Hepatocyte (in vitro differentiated cells): ENCODE measurements at regions not wholly inside any gene's neighbourhood (a gene's known extent, or its start where the extent isn't known, plus 50 kb on each side); places are given as distances from the start of the nearest gene placed in this dataset.

Experiments
- DNase-seq: peaks from one replicate; pipeline ENCODE4 v3.0.0-alpha.2; 2016; ENCODE audit warnings: low spot score
- H2AFZ ChIP-seq: fragments of 200-600 bp; sonication (generic); 2 replicates; pipeline ENCODE4 v1.6.0; 2016; ENCODE audit warnings: antibody characterized with exemption, mild to moderate bottlenecking
- H3K27ac ChIP-seq: fragments of 200-600 bp; sonication (generic); 2 replicates; pipeline ENCODE4 v1.5.1; 2016; ENCODE audit warnings: mild to moderate bottlenecking
- H3K27me3 ChIP-seq: fragments of 200-600 bp; sonication (generic); 2 replicates; pipeline ENCODE4 v1.6.1; 2016
- H3K36me3 ChIP-seq: fragments of 200-600 bp; sonication (generic); replicated peaks from 2 replicates; pipeline ENCODE4 v1.5.1; 2016; ENCODE audit warnings: low read depth; ENCODE audit not compliant: insufficient read depth
- H3K4me1 ChIP-seq: fragments of 200-600 bp; sonication (generic); 2 replicates; pipeline ENCODE4 v1.5.1; 2016; ENCODE audit warnings: mild to moderate bottlenecking, moderate library complexity; ENCODE audit not compliant: insufficient read depth
- H3K4me2 ChIP-seq: fragments of 200-600 bp; sonication (generic); 2 replicates; pipeline ENCODE4 v1.6.0; 2016
- H3K4me3 ChIP-seq: fragments of 200-600 bp; sonication (generic); 2 replicates; pipeline ENCODE4 v1.5.1; 2016; ENCODE audit warnings: mild to moderate bottlenecking
- H3K79me2 ChIP-seq: fragments of 200-600 bp; sonication (generic); 2 replicates; pipeline ENCODE4 v1.6.0; 2017; ENCODE audit warnings: mild to moderate bottlenecking
- H3K9me2 ChIP-seq: fragments of 200-600 bp; sonication (generic); replicated peaks from 2 replicates; pipeline ENCODE4 v1.6.0; 2017; ENCODE audit warnings: mild to moderate bottlenecking; ENCODE audit not compliant: insufficient read depth
- H3K9me3 ChIP-seq: fragments of 200-600 bp; sonication (generic); 2 replicates; pipeline ENCODE4 v1.5.1; 2016; ENCODE audit warnings: low read depth, mild to moderate bottlenecking
- H4K20me1 ChIP-seq: fragments of 200-600 bp; sonication (generic); 2 replicates; pipeline ENCODE4 v1.6.0; 2016; ENCODE audit warnings: mild to moderate bottlenecking; ENCODE audit not compliant: insufficient read depth, poor library complexity, severe bottlenecking
- EZH2 ChIP-seq: fragments of 200-600 bp; sonication (generic); IDR thresholded peaks from 2 replicates; pipeline ENCODE4 v1.6.1; 2016; ENCODE audit warnings: antibody characterized with exemption, mild to moderate bottlenecking, borderline replicate concordance
- EZH2phosphoT487 ChIP-seq: fragments of 200-600 bp; sonication (generic); IDR thresholded peaks from one replicate; pipeline ENCODE4 v1.6.1; 2018; ENCODE audit warnings: antibody characterized with exemption, mild to moderate bottlenecking, low read depth, moderate library complexity; ENCODE audit not compliant: unreplicated experiment, severe bottlenecking
- WGBS: methylation state at CpG from one replicate; pipeline ENCODE4 v1.1.6; 2016; ENCODE audit warnings: low lambda C conversion rate; ENCODE audit errors: missing lambda C conversion rate; 5-methylcytosine and 5-hydroxymethylcytosine counted together
- TF ChIP-seq, protein P1 (sequence below): fragments of 200-600 bp; sonication (generic); IDR thresholded peaks from 2 replicates; pipeline ENCODE4 v1.5.1; 2016; ENCODE audit warnings: antibody characterized with exemption, mild to moderate bottlenecking; ENCODE audit not compliant: poor library complexity

DNA sequence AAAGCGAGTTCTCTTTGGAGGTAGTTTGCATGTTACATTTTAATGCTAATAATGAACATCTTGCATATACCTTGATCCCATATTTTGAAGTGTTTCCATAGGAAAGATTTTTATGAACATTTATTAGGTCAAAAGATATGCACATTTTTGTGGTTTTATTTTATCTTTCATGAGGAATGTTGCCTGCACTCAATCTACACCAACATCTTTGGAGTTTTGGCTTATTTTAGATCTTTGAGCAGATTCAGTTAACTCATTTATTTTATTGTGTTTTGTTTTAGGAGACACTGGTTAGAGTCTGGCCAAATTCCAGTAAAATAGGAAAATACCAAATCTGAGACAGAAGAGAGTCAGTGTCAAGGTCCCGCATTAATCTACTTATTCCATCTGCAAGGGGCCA, 540.9 kb downstream of the RNF144A start:
- Histone ChIP-seq H3K27ac (no peak overlapping the region), H2AFZ (no peak overlapping the region), H3K4me1 (no peaks in the 10 kb centered on the region), H3K4me2 (no peak overlapping the region), H3K9me2 (no peaks in the 10 kb centered on the region), H3K4me3 (no peak overlapping the region), H3K27me3 (no peaks in the 10 kb centered on the region), H3K36me3 (no peaks in the 10 kb centered on the region), H4K20me1 (no peaks in the 10 kb centered on the region), H3K79me2 (no peaks in the 10 kb centered on the region), H3K9me3 (no peaks in the 10 kb centered on the region)
- TF ChIP-seq, protein P1, sequence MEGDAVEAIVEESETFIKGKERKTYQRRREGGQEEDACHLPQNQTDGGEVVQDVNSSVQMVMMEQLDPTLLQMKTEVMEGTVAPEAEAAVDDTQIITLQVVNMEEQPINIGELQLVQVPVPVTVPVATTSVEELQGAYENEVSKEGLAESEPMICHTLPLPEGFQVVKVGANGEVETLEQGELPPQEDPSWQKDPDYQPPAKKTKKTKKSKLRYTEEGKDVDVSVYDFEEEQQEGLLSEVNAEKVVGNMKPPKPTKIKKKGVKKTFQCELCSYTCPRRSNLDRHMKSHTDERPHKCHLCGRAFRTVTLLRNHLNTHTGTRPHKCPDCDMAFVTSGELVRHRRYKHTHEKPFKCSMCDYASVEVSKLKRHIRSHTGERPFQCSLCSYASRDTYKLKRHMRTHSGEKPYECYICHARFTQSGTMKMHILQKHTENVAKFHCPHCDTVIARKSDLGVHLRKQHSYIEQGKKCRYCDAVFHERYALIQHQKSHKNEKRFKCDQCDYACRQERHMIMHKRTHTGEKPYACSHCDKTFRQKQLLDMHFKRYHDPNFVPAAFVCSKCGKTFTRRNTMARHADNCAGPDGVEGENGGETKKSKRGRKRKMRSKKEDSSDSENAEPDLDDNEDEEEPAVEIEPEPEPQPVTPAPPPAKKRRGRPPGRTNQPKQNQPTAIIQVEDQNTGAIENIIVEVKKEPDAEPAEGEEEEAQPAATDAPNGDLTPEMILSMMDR = no peak
- TF ChIP-seq EZH2 (no peak), EZH2phosphoT487 (no peak)
- WGBS = 92% methylated on average over 2 of the region's 2 CpGs
- DNase-seq = no peak

DNA sequence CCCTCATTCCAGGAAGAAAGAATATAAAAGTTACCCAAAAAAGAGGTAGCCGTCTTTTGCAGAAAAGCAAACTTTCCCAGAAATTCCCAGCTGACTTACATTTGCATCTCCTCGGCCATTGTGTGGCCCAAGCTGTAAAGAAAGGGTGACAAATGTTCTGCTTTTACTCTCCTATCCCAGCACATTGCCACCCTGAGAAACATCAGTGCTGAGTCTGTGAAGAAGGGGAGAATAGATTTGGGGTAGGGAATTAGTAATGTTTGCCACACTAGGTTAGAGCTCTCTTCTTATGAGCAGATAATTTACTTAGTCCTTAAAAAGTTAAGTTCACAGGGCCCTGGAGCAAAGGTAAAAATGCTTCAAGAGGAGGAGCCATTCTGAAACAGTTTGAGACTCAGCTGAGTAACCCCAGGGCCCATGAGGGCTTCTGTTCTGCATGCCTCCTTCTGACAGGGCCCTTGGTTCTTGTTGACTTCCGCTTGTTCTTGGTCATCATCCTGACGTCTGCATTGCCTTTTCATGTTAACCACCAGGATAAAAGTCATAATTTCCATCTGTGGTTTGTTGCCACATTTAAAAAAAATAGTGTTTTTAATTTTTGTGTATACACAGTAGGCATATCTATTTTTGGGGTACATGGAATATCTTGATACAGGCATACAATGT, 550.7 kb downstream of the RNF144A start:
- Histone ChIP-seq H3K9me3 (no peaks in the 10 kb centered on the region), H4K20me1 (no peaks in the 10 kb centered on the region), H3K79me2 (no peaks in the 10 kb centered on the region), H3K27me3 (no peaks in the 10 kb centered on the region), H2AFZ (no peak overlapping the region), H3K4me3 (no peak overlapping the region), H3K4me1 (no peaks in the 10 kb centered on the region), H3K4me2 (no peak overlapping the region), H3K27ac (no peak overlapping the region), H3K36me3 (no peaks in the 10 kb centered on the region), H3K9me2 (no peaks in the 10 kb centered on the region)
- DNase-seq = no peak
- 91% methylated on average over 4 of the region's 4 CpGs for WGBS
- TF ChIP-seq, protein P1 = no peak
- TF ChIP-seq EZH2 (no peak), EZH2phosphoT487 (no peak)

DNA sequence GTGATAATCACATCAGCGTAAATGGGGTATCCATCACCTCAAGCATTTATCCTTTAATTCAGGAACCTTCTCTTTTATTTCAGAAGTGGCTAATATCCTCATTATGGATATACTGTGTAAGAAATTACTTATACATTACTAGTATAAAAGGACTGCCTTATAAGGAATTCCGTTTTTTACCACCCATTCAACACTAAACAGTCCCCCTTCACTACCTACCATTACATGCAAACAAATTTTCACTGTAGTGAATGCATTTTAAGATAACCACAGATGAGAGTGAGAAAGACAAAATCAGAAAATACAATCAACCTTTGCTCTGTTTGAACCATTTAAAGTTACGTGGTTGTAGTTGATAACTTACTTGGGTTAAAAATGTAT, 551.2 kb downstream of the RNF144A start:
- no peak overlapping the region for H2AFZ ChIP-seq
- no peaks in the 10 kb centered on the region for H3K79me2 ChIP-seq
- no peak for DNase-seq
- 90% methylated on average over 3 of the region's 3 CpGs for WGBS
- H3K9me3 ChIP-seq = no peaks in the 10 kb centered on the region
- no peaks in the 10 kb centered on the region for H3K27me3 ChIP-seq
- no peaks in the 10 kb centered on the region for H4K20me1 ChIP-seq
- TF ChIP-seq EZH2 (no peak), EZH2phosphoT487 (no peak)
- TF ChIP-seq, protein P1 = no peak
- H3K36me3 ChIP-seq = no peaks in the 10 kb centered on the region
- H3K4me1 ChIP-seq = no peaks in the 10 kb centered on the region
- no peak overlapping the region for H3K27ac ChIP-seq
- H3K9me2 ChIP-seq = no peaks in the 10 kb centered on the region
- no peak overlapping the region for H3K4me3 ChIP-seq
- no peak overlapping the region for H3K4me2 ChIP-seq
